Stimulated activated CD4-positive, alpha-beta T cell treated with anti-CD3 and anti-CD28 coated beads, Interleukin-2, amount 100 ng/mL, for 4 hours (primary cell): ENCODE measurements at regions not wholly inside any gene's neighbourhood (a gene's known extent, or its start where the extent isn't known, plus 50 kb on each side); places are given as distances from the start of the nearest gene placed in this dataset.
"Not testable (repeated sequence)": the region's sequence is repeated elsewhere in the genome, so short reads cannot be mapped to it uniquely, and the experiment has no call there.

Source experiments
- DNase-seq: peaks from one replicate; pipeline ENCODE4 v3.0.0-alpha.2; 2020; ENCODE audit warnings: low read depth

DNA sequence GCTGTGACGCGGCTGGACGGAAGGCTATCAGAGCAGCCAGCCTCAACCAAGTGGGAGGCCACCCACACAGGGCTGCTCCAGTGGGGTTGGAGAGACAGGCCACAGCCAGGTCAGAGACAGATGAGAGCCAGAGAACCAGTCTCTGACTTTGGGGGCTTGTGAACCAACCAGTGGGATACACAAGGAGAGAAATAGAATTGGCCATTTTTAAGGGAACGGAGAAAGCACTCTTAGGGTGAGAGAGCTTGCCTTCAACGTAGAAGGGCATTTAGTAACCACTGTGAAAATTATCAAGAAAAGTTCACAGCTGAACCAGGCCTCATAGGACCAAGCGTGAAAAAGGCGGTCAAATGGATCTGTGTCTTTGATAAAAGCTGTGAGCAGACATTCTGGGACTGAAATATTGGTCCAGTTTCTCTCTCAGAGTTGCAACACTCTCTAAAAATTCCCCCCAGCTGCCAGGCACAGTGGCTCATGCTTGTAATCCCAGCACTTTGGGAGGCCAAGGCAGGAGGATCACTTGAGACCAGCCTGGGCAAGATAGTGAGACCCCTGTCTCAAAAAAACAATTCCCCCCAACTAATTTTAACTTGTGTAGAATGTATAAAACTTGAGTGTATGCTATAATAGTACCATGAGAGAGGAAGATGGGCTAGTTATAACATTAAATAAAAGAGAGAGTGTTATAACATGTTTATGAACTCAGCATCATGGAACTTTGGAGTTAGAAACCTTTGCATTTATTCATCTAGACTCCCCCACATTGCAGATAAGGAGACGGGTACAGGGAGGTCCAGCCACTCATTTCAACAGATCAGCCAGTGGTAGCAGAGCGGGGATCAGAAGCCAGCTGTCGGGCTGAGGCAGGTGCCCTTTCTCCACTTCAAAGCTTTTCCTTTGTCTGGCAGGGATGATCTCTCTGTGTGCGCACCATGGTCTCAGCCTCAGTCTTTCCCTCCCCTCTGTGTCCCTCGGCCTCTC, 132.2 kb downstream of the NPIPB11 start:
- not testable (repeated sequence) for DNase-seq

DNA sequence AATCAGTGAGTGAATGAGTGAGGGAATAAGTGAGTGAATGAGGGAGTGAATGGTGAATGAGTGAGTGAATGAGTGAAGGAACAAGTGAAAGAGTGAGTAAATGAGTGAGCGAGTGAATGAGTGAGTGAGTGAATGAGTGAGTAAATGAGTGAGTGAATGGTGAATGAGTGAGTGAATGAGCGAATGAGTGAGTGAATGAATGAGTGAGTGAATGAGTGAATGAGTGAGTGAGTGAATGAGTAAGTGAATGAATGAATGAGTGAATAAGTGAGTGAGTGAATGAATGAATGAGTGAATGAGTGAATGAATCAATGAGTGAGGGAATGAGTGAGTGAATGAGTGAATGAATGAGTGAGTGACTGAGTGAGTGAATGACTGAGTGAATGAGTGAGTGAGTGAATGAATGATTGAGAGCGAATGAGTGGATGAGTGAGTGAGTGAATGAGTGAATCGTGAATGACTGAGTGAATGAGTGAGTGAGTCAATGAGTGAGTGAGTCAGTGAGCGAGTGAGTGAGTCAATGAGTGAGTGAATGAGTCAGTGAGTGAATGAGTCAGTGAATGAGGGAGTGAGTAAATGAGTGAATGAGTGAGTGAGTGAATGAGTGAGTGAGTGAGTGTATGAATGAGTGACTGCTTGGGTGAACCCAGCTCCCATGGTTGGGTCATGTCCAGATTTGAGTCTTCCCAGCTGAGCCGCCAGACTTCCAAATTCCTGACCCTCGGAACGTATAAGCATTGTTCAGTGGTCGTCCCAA, 133.0 kb downstream of the NPIPB11 start:
- DNase-seq: not testable (repeated sequence)

DNA sequence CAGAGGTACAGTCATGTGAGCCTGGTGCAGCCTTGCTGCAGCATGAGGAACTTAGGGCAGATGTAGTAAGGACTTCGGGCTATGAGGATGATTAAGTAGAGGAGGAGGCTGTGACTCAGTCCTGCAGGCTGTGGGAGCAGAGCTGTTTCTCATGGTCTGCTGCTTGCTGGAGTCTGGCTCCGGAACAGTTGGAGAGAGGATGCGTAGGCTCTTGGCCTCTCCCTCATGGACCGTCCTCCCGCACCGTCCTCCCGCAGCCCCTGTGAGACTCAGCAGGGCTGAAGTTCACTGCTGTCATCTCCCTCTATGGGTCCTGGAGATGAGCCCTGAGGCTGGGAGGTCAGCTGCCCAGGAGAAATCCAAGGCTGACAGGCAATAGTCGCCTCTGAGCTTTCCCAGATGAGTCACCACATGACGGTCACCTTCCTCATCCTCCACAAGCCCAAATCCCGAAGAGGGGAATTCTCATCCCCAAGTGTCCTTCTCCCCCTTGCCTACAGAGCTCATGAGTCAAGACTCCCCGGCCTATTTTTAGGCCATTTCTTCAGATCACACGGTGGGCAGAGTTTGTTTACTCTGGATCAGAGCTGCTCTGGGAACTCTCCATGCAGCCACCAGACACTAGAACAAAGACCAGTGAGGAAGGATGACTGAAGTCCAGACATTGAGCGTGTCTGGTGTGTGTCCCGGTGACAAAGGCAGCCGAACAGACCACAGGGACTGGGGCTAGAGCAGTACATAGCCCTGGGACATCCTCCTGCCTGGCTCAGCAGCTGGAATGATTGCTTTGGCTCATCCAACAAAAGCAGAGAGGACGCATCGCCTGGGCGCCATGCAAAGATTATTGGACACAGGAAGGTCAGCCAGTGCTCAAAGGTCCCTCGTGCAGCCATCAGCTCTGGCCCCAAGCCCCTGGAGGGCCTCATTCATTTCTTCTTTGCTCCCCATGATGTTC, 134.5 kb downstream of the NPIPB11 start:
- not testable (repeated sequence) for DNase-seq

DNA sequence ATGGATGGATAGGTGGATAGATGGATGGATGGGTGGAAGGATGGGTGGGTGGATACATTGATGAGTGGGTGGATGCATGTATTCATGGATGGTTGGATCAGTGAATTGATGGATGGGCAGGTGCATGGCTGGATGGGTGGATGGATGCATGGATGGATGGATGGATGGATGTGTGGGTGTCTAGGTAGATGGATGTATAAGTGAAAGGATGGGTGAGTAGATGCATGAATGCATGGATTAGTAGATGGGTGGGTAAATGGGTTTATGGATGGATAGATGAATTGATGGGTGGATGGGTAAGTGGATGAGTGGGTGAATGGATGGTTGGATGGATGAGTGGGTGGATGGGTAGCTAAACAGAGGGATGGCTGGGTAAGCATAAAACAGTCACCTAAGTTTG, 135.6 kb downstream of the NPIPB11 start:
- not testable (repeated sequence) for DNase-seq

DNA sequence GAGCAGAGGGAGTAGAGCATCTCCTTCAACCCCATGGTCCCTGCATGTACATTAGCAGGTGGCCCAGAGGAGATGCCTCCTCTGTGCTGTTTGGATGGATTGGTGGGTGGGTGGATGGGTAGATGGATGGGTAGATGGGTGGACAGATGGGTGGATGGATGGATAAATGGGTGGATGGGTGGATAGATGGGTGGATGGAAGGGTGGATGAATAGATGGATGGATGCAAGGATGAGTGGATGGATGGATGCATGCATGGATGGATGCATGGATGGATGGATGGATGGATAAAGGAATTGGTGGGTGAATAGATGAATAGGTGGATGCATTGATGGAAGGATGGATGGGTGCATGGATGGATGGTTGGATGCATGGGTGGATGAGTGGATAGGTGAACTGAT, 136.5 kb downstream of the NPIPB11 start:
- DNase-seq: not testable (repeated sequence)

DNA sequence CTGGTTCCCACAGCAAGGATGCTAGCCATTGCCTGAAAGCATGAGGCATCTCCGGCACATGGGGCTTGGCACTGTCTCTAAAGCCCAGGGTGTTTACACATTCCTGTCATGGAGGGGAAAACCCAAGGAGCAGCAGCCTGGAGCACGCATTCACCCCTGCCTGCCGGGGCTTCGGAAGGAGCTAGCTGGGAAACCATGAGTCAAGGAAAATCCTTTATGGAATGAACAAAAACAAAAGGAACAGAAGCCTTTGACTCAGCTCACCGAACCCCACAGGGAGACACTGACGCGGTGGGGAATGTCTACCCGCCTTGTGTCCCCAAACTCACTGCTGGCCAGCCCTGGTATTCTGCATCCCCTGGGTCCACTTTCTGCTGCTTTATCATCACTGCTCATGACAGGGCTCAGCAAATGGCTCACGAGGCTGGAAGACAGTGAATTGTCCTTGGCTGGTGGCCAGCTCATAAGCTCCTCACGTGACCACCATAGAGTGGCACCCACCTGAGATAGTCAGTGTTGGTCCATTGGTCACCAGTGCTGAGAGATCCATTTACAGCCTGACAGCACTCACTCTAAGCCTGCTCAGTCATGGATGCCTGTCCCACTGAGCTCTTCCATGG, 137.2 kb downstream of the NPIPB11 start:
- DNase-seq: not testable (repeated sequence)

DNA sequence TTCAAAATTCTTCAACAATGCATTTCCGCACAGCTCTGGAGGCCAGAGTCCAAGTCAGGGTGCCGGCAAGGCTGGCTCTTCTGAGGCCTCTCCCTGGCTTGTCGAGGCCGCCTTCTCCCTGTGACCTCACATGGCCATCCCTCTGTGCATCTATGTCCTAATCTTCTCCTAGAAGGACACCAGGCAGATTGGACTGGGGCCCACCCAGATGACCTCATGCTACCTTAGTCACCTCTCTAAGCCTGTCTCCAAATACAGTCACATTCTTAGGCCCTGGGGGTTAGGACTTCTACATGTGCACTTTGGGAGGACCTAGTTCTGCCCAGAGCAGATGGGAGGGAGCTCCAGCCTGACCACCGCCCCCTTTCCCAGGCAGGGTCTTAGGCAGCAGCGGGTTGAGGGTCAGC, 137.7 kb downstream of the NPIPB11 start:
- not testable (repeated sequence) for DNase-seq

DNA sequence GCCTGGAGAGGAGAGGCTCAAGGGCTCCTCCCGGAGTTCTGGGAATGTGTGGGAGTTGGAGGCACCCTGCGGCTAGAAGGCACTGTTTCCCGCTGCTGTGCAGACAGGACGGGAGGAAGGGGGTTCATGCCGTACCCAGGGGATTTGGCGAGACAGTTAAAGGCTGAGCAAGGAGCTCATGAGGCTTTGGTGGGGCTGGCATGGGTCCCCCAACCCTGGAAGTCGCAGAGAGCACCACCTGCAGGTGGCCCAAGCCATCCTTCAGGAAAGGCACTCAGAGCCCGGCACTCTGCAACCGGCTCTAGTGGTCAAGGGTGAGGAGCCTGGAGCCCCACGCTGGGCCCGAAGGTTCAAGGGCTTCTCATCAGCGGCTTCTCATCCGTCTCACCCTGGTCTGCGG, 138.2 kb downstream of the NPIPB11 start:
- DNase-seq: not testable (repeated sequence)

DNA sequence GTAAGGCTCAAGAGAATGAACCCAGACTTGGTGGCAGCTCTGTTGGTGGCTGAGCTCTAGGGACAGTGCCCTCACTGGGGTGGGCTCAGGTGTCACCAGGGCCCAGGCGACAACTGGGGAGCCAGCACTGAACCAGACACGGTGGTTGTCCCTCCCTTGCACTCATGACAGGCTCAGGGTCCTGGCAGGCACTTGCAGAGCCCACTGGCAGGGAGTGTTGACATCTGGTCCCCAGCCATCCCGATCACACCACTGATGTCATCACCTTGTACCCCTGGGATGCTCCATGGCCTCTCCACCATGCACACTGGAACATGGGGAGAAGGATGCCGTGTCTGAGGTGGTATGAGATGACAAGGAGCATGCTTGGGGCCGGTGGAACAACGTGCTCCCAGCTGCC, 138.6 kb downstream of the NPIPB11 start:
- DNase-seq: not testable (repeated sequence)

DNA sequence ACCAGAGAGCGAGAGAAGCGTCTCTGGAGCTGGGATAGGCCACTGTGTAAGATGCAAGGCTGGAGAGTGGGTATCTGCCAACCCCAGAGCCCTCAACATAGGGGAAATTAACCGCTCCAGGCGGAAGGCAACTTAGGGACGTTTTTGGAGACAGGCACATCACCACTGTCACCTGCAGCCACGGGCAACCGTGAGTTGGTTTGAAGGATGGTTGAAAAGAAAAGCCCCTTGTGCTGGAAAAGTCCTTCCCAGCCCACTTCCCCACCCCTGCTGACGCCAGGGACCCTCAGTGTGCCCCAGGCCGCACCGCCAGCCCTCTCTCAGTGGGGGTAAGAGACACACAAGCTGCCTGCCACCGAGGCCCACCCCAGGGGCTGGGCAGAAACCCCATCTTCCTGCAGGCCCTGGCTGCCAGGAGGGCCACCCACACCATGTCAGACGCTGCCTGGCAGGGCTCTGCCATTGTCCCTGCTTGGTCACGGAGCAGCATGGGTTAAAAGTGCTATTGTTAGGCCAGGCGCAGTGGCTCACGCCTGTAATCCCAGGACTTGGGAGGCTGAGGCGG, 139.4 kb downstream of the NPIPB11 start:
- DNase-seq: not testable (repeated sequence)

DNA sequence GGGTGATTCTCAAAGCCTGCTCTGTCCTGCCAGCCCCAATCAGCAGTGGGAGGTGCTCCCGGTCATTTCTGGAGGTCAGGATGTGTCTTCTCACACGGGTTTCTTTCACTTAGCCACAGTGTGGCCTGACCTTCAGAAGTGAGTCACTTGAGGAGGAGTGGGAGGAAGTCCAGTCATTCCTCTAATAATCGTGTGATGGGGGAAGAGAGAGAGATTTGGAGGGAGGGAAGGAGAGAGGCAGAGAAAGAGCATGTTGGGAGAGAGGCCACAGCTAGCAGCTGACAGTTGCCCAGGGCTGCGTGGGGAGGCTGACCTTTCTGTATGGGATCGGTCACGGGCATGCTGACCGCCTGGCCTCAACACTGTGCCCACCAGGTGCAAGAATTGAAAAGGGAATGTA, 139.9 kb downstream of the NPIPB11 start:
- not testable (repeated sequence) for DNase-seq

DNA sequence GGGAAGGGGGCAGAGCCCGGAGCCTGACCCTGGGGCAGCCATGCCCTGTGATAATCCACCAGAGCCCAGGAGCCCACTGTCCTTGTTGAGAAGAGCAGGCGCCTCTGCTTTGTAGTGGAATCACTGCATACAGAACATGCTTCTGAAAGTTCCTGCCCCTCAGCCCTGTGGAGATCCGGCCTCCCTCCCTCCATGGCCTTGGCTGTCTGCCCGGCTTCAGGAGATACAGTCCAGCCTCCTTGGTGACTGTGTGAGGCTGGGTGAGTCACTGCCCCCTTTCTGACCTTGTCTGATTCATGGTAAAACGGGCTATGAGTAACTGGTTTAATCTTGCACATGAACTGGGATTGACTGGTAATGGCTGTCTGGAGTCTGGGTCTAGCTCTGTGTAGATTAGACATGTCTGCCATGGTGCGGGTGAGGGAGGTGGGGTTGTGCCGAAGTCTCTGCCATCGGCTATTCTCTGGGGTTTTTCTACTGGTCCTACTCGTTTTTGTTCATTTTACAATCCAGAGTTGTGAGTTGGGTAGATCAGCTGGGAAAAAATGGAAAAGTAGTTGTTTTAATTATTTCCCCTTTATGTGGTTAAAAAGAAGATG, 141.2 kb downstream of the NPIPB11 start:
- DNase-seq: not testable (repeated sequence)

DNA sequence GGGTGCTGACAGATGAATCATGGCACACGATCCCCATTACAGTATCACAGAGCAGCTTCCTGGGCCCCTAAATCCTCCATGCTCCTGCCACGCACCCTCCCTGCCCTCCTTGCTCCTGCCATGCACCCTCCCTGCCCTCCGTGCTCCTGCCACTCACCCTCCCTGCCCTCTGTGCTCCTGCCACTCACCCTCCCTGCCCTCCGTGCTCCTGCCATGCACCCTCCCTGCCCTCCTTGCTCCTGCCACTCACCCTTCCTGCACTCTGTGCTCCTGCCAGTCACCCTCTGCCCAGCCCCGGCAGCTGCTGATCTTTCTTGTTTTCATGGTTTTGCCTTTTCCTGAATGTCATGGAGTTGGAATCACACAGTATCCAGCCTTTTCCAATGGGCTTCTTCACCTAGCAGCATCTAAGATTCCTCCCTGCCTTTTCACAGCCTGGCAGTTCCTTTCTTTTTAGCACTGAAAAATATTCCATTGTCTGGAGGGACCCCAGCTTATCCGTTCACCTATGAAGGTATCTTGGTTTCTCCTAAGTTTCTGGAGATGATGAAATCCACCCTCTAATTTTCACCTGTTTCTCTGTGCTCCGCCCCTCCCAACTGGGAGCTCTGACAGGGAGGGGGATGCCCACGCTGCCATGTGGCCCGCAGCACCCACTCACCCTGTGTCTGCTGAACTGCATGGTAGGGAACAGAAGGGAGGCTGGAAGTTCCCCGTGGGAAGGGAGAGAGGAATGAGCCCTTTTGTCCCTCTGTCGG, 142.3 kb downstream of the NPIPB11 start:
- DNase-seq: not testable (repeated sequence)

DNA sequence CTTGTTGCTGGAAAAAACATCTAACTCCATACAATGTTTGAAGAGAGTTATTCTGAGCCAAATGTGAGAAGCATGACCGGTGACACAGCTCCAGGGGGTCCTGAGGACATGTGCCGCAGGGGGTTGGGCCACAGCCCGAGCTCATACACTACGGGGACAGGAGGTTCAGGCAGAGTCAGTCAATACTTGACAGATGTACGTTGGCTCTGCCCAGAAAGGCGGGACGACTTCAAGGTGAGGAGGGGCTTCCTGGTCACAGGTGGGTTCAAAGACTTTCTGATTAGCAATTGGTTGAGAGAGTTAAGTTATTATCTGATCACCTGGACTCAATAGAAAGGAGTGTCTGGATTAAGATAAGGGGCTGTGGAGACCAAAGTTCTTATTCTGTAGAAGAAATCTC, 143.8 kb downstream of the NPIPB11 start:
- not testable (repeated sequence) for DNase-seq

DNA sequence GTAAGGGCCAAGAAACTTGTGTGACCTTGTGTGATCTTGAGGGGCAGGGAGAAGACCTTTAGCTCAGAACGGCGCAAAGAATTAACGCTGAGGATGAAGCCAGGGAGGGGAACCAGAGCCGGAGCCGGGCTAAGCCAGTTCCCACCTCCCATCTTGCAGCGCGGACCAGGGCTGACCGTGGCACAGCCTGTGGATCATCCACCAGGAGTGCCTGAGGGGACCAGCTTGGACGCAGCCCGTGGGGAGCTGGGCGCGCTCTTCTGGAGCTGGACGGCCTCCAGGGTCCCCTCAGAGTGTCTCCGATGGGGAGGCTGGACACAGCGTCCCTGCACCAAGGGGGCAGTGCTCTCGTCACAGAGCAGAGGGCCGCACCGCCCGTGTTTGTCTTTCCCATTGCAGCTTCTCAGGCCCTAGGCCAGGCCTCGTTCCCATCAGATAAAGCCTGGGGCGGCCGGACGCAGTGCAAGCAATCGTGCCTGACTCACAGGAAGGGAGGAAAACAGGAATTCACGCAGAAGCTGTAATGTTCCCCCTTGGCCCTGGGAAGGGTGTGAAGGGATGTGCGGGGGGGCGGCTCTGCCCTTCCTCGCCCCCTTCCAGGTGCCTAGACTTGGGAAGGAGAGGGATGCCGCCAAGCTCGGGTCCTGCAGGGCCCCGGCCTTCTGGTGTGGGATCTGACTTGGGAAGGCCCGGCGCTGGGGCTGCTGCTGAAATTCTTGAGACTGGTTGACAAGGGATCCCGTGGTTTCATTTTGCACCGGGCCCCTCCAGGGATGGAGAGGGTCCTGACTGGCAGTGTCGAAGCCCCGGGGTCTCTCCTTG, 144.9 kb downstream of the NPIPB11 start:
- not testable (repeated sequence) for DNase-seq

DNA sequence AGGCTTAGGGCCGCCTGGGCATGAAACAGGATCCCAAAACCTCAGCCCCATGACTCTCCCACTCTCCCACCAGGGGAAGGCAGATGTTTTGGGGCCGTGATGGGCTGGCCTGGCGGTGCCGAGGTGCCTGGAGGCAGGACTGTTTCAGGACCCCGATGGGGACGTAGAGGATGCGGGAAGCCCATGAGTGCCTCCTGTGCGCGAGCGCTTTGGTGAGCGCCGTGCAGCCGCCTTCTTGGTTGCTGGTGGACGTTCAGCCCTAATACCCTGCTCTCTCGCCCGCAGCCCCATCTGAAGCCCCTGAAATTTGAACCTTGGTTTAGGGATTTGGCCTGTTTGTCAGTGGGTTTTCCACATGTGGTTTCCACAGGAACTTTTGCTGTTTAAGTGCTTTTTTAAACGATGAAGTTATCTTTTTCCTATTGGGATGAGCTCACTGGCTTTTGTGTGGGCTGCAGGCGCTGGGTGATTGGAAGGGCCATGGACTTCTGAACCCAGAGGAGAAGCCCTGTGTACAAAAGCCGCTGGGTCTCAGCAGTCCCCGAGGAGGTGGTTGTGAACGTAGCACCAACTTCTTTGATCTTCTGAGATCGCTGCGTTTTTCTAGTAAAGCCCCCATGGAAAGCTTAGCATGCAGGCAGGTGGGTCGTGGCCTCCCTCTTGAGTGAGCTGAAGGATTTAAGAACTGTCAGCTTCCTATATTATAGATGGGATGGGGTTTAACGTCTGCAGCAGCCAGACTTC, 145.7 kb downstream of the NPIPB11 start:
- not testable (repeated sequence) for DNase-seq

DNA sequence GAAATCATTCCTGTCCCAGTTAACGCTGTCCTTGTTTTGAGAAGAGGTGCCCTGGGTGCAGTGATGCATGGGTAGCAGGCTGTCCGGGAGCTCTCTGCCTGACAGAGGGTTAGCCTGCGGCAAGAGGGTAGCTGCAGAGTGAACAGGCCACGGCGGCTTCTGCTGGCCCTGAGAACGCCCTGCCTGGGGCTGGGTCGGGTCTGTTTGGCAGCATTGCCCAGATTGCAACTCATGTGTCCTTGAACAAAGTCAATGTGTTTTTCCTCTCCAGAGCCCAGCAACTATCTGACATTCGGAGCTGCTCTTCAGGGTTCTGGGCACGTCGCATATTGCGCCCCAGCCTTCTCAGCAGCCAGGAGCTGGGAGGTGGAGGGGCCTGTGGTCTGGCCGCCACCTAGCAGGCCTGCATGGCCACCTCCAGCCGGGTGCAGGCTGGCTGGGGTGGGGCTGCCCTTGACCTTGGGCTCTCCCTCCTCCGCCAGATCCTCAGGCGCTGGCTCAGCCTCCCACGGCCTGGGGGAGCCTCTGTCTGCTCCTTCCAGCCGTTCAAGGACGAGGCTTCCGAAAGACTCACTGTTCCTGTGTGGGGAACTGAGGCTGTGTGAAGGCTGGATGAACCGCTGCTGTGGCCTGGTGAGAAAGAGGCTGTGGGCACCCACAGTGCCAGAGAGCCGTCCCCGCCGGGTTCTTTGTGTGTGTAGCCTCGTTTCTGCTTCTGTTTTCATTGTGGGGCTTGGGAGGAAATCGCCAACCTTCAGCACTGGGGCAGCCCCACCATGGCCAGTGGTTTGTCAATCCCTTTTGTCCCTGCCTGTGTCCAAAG, 146.7 kb downstream of the NPIPB11 start:
- not testable (repeated sequence) for DNase-seq
